Large intestine (tissue), 3 donors: ENCODE measurements at regions not wholly inside any gene's neighbourhood (a gene's known extent, or its start where the extent isn't known, plus 50 kb on each side); places are given as distances from the start of the nearest gene placed in this dataset.

Experiments
- DNase-seq, 2 donors: peaks; one replicate each; pipeline versions ENCODE4 v3.0.0 to v3.0.0-alpha.2; 2013
- H3K27ac ChIP-seq: one replicate; pipeline ENCODE4 v1.5.1; 2013; ENCODE audit warnings: low read length
- H3K27me3 ChIP-seq: 2 replicates; pipeline ENCODE4 v1.6.1; 2013; ENCODE audit warnings: low read length; ENCODE audit not compliant: control insufficient read depth, insufficient read depth
- H3K36me3 ChIP-seq: 2 replicates; pipeline ENCODE4 v1.6.1; 2013; ENCODE audit warnings: low read length; ENCODE audit not compliant: control insufficient read depth, insufficient read depth
- H3K4me1 ChIP-seq: one replicate; pipeline ENCODE4 v1.6.1; 2013; ENCODE audit warnings: low read length; ENCODE audit not compliant: control insufficient read depth, insufficient read depth
- H3K4me3 ChIP-seq: one replicate; pipeline ENCODE4 v1.5.1; 2013; ENCODE audit warnings: low read length
- H3K9me3 ChIP-seq: one replicate; pipeline ENCODE4 v1.6.1; 2013; ENCODE audit warnings: mild to moderate bottlenecking, low read depth, low read length, moderate library complexity; ENCODE audit not compliant: control insufficient read depth
- WGBS: methylation state at CpG from one replicate; pipeline ENCODE4 v1.1.5; 2013; ENCODE audit warnings: low lambda C conversion rate; ENCODE audit not compliant: insufficient coverage; 5-methylcytosine and 5-hydroxymethylcytosine counted together

DNA sequence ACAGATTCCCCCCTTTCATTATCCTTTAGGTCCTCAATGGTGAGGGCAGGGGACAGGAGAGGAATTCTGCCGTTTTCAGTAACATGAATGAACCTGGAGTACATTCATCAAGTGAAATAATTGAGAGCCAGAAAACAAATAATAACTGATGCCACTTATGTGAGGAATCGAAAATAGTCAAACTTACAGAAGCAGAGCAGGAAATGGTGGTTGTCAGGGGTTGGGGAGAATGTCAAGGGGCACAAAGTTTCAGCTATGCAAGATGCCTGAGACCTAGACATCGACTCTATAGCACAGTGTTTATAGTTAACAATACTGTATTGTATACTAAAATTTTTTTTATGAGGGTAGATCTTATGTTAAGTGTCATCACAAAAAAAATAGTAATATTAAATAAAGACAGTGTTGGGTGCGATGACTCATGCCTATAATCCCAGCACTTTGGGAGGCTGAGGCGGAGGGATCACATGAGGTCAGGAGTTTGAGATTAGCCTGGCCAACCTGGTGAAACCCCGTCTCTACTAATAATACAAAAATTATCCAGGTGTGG lies 1219.8 kb downstream of the GATA3 start:
- Histone ChIP-seq H3K9me3 (peaks cover 8% of the 10 kb centered on the region), H3K4me3 (no peak overlapping the region), H3K27me3 (no peaks in the 10 kb centered on the region), H3K27ac (no peak overlapping the region), H3K36me3 (no peaks in the 10 kb centered on the region), H3K4me1 (no peaks in the 10 kb centered on the region)
- no peak for DNase-seq
- 83% methylated on average over 1 of the region's 6 CpGs for WGBS

GRCh38 chr10:9275861-9276260 lies 1221.4 kb downstream of the GATA3 start:
- WGBS: no CpG with 5 or more reads among the region's 2 CpGs
- H3K4me3 ChIP-seq: no peak overlapping the region
- H3K36me3 ChIP-seq: no peaks in the 10 kb centered on the region
- DNase-seq: no peak
- no peaks in the 10 kb centered on the region for H3K27me3 ChIP-seq
- H3K4me1 ChIP-seq: no peaks in the 10 kb centered on the region
- H3K27ac ChIP-seq: no peak overlapping the region
- peaks cover 8% of the 10 kb centered on the region for H3K9me3 ChIP-seq

- WGBS: 68% methylated on average over 4 of the region's 7 CpGs
- no peak overlapping the region for H3K4me3 ChIP-seq
- no peaks in the 10 kb centered on the region for H3K36me3 ChIP-seq
- H3K9me3 ChIP-seq: no peaks in the 10 kb centered on the region
- H3K27ac ChIP-seq: no peak overlapping the region
- H3K4me1 ChIP-seq: no peaks in the 10 kb centered on the region
- H3K27me3 ChIP-seq: no peaks in the 10 kb centered on the region
- DNase-seq: no peak
Observed at GRCh38 chr10:9285690-9286089, 1231.2 kb downstream of the GATA3 start.

- no peaks in the 10 kb centered on the region for H3K4me1 ChIP-seq
- no peaks in the 10 kb centered on the region for H3K9me3 ChIP-seq
- WGBS: no CpG with 5 or more reads among the region's 1 CpG
- no peak overlapping the region for H3K27ac ChIP-seq
- no peaks in the 10 kb centered on the region for H3K36me3 ChIP-seq
- H3K4me3 ChIP-seq: no peak overlapping the region
- no peak for DNase-seq
- no peaks in the 10 kb centered on the region for H3K27me3 ChIP-seq
Observed at GRCh38 chr10:9289811-9290210, 1235.3 kb downstream of the GATA3 start.

GRCh38 chr10:9291081-9291480 lies 1236.6 kb downstream of the GATA3 start:
- H3K27ac ChIP-seq: no peak overlapping the region
- WGBS: 30% methylated on average over 1 of the region's 1 CpG
- no peaks in the 10 kb centered on the region for H3K36me3 ChIP-seq
- DNase-seq: no peak
- H3K4me1 ChIP-seq: no peaks in the 10 kb centered on the region
- no peak overlapping the region for H3K4me3 ChIP-seq
- H3K9me3 ChIP-seq: no peaks in the 10 kb centered on the region
- H3K27me3 ChIP-seq: no peaks in the 10 kb centered on the region

DNA sequence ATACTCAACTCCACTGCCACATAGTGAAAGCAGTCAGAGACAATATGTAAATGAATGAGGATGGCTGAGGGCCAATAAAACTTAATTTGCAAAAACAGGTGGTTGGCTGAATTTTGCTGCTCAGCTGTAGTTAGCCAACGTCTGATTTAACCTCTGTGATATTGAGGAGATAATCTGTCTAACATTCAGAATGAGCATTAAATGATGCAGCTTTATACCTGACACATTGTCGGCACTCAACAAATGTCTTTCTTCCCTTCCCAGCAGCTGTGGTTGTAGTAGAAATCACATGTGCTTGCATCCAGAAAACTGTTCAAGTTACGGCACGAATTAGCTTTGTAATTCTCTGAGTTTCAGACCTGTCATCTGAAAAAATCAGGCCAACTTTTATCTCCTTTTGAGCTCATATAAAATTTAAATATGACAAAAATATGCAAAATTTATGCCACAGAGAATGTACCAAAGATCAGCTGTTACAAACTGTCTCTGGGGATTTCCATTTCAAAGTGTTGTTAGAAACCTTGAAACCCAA lies 1239.7 kb downstream of the GATA3 start:
- Histone ChIP-seq H3K4me1 (no peaks in the 10 kb centered on the region), H3K27me3 (no peaks in the 10 kb centered on the region), H3K36me3 (no peaks in the 10 kb centered on the region), H3K27ac (no peak overlapping the region), H3K9me3 (no peaks in the 10 kb centered on the region), H3K4me3 (no peak overlapping the region)
- 30% methylated on average over 2 of the region's 4 CpGs for WGBS
- no peak for DNase-seq

DNA sequence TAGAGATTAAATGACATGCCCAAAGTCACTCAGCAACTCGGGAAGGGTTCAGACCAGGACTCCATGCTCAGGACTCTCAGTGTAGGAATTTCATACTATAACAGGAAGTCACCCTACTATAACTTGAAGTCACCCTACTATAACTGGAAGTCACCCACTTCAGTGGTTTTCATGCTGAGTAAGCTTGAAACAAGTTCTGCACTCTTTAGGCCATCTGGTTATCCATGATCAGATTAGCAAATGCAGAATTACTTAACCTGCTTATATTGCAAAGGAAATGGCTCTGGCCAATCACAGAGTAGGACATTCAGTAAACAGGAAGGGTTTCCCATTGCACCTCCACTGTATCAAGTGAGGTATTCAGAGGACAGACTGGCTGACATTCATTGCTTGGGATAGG lies 1240.4 kb downstream of the GATA3 start:
- WGBS: no CpG with 5 or more reads among the region's 1 CpG
- H3K4me3 ChIP-seq: no peak overlapping the region
- DNase-seq: no peak
- H3K36me3 ChIP-seq: no peaks in the 10 kb centered on the region
- no peaks in the 10 kb centered on the region for H3K9me3 ChIP-seq
- H3K4me1 ChIP-seq: no peaks in the 10 kb centered on the region
- no peaks in the 10 kb centered on the region for H3K27me3 ChIP-seq
- H3K27ac ChIP-seq: no peak overlapping the region

GRCh38 chr10:9296190-9296589 lies 1241.7 kb downstream of the GATA3 start:
- Histone ChIP-seq H3K4me3 (no peak overlapping the region), H3K4me1 (no peaks in the 10 kb centered on the region), H3K9me3 (no peaks in the 10 kb centered on the region), H3K36me3 (no peaks in the 10 kb centered on the region), H3K27ac (no peak overlapping the region), H3K27me3 (no peaks in the 10 kb centered on the region)
- 60% methylated on average over 1 of the region's 4 CpGs for WGBS
- no peak for DNase-seq

GRCh38 chr10:9297580-9297979 lies 1243.1 kb downstream of the GATA3 start:
- 80% methylated on average over 1 of the region's 3 CpGs for WGBS
- Histone ChIP-seq H3K9me3 (no peaks in the 10 kb centered on the region), H3K36me3 (no peaks in the 10 kb centered on the region), H3K27me3 (no peaks in the 10 kb centered on the region), H3K4me3 (no peak overlapping the region), H3K4me1 (no peaks in the 10 kb centered on the region), H3K27ac (no peak overlapping the region)
- no peak for DNase-seq

- WGBS: 80% methylated on average over 1 of the region's 2 CpGs
Observed at GRCh38 chr10:9299966-9300365, 1245.5 kb downstream of the GATA3 start.

GRCh38 chr10:9301148-9301547 lies 1246.7 kb downstream of the GATA3 start:
- no peak overlapping the region for H3K27ac ChIP-seq
- H3K4me1 ChIP-seq: no peaks in the 10 kb centered on the region
- WGBS: 57% methylated on average over 1 of the region's 2 CpGs
- no peaks in the 10 kb centered on the region for H3K9me3 ChIP-seq
- no peak overlapping the region for H3K4me3 ChIP-seq
- H3K36me3 ChIP-seq: no peaks in the 10 kb centered on the region
- H3K27me3 ChIP-seq: no peaks in the 10 kb centered on the region
- no peak for DNase-seq

More at GRCh38 chr10:9299966-9300365, 1245.5 kb downstream of the GATA3 start:
- no peak overlapping the region for H3K27ac ChIP-seq
- no peaks in the 10 kb centered on the region for H3K9me3 ChIP-seq
- no peaks in the 10 kb centered on the region for H3K36me3 ChIP-seq
- no peaks in the 10 kb centered on the region for H3K27me3 ChIP-seq
- no peaks in the 10 kb centered on the region for H3K4me1 ChIP-seq
- DNase-seq: no peak
- H3K4me3 ChIP-seq: no peak overlapping the region
